DOHH2 (cell line): ENCODE measurements at regions not wholly inside any gene's neighbourhood (a gene's known extent, or its start where the extent isn't known, plus 50 kb on each side); places are given as distances from the start of the nearest gene placed in this dataset.
"Not testable (repeated sequence)": the region's sequence is repeated elsewhere in the genome, so short reads cannot be mapped to it uniquely, and the experiment has no call there.

Experiments
- H3F3A ChIP-seq: fragments of 200-600 bp; sonication (generic), shearing (Covaris generic); 2 replicates; pipeline ENCODE4 v1.6.0; 2016; ENCODE audit warnings: antibody characterized with exemption, mild to moderate bottlenecking; ENCODE audit not compliant: control insufficient read depth, insufficient read depth
- H3K27ac ChIP-seq: fragments of 200-600 bp; sonication (generic); 2 replicates; pipeline ENCODE4 v1.5.1; 2014; ENCODE audit warnings: low read depth, mild to moderate bottlenecking, low read length, moderate library complexity
- H3K27me3 ChIP-seq: fragments of 200-600 bp; sonication (generic); 2 replicates; pipeline ENCODE4 v1.6.1; 2014; ENCODE audit warnings: mild to moderate bottlenecking, low read length, mixed read lengths; ENCODE audit not compliant: control insufficient read depth
- H3K36me3 ChIP-seq: fragments of 200-600 bp; sonication (generic); 2 replicates; pipeline ENCODE4 v1.6.1; 2014; ENCODE audit warnings: mild to moderate bottlenecking, low read length, moderate library complexity, mixed read lengths; ENCODE audit not compliant: control insufficient read depth
- H3K4me1 ChIP-seq: fragments of 200-600 bp; sonication (generic); 2 replicates; pipeline ENCODE4 v1.6.1; 2014; ENCODE audit warnings: mild to moderate bottlenecking, low read length, mixed read lengths; ENCODE audit not compliant: control insufficient read depth
- H3K4me2 ChIP-seq: fragments of 200-600 bp; sonication (generic); 2 replicates; pipeline ENCODE4 v1.6.0; 2014; ENCODE audit warnings: mild to moderate bottlenecking, low read length, moderate library complexity
- H3K4me3 ChIP-seq: fragments of 200-600 bp; sonication (generic); 2 replicates; pipeline ENCODE4 v1.5.1; 2014; ENCODE audit warnings: mild to moderate bottlenecking, low read length, mixed read lengths
- H3K79me2 ChIP-seq: fragments of 200-600 bp; sonication (generic); 2 replicates; pipeline ENCODE4 v1.6.1; 2014; ENCODE audit warnings: mild to moderate bottlenecking, low read length, mixed read lengths; ENCODE audit not compliant: control insufficient read depth
- H3K9me2 ChIP-seq: fragments of 200-600 bp; sonication (generic); replicated peaks from 2 replicates; pipeline ENCODE4 v1.6.1; 2014; ENCODE audit warnings: mild to moderate bottlenecking, low read length, mixed read lengths; ENCODE audit not compliant: control insufficient read depth
- H3K9me3 ChIP-seq: fragments of 200-600 bp; sonication (generic); 2 replicates; pipeline ENCODE4 v1.6.1; 2014; ENCODE audit warnings: antibody characterized with exemption, low read length, mixed read lengths; ENCODE audit not compliant: control insufficient read depth, insufficient read depth
- H4K20me1 ChIP-seq: fragments of 200-600 bp; sonication (generic); 2 replicates; pipeline ENCODE4 v1.6.0; 2014; ENCODE audit warnings: low read depth, mild to moderate bottlenecking, antibody characterized with exemption, low read length, moderate library complexity; ENCODE audit not compliant: control insufficient read depth, insufficient read depth
- CTCF ChIP-seq: fragments of 200-600 bp; sonication (generic); IDR thresholded peaks from one replicate; pipeline ENCODE4 v1.5.1; 2014; ENCODE audit warnings: antibody characterized with exemption, mild to moderate bottlenecking, low read depth, low read length; ENCODE audit not compliant: poor library complexity, severe bottlenecking
- EZH2phosphoT487 ChIP-seq: fragments of 200-600 bp; sonication (generic); IDR thresholded peaks from 2 replicates; pipeline ENCODE4 v1.6.1; 2017; ENCODE audit warnings: borderline replicate concordance, mild to moderate bottlenecking, antibody characterized with exemption, low read length, moderate library complexity, mixed read lengths

- Histone ChIP-seq H3K27ac (no peak overlapping the region), H4K20me1 (no peaks in the 10 kb centered on the region), H3F3A (no peaks in the 10 kb centered on the region), H3K9me3 (no peaks in the 10 kb centered on the region; the same call in 1 of the 2 replicates), H3K36me3 (no peaks in the 10 kb centered on the region), H3K4me2 (no peak overlapping the region), H3K27me3 (no peaks in the 10 kb centered on the region), H3K4me1 (no peaks in the 10 kb centered on the region), H3K79me2 (no peaks in the 10 kb centered on the region), H3K9me2 (no peaks in the 10 kb centered on the region), H3K4me3 (no peak overlapping the region)
- no peak for TF ChIP-seq EZH2phosphoT487
Measured at GRCh38 chr3:154926721-154927120, 153.4 kb upstream of the MME start.

- no peaks in the 10 kb centered on the region for H3K4me1 ChIP-seq
Measured at GRCh38 chr3:154921351-154921750, 158.8 kb upstream of the MME start.

GRCh38 chr3:154919226-154919625, 160.9 kb upstream of the MME start:
- Histone ChIP-seq H3K4me1 (no peaks in the 10 kb centered on the region), H3F3A (no peaks in the 10 kb centered on the region), H3K9me2 (no peaks in the 10 kb centered on the region), H3K36me3 (no peaks in the 10 kb centered on the region), H3K9me3 (peaks cover 14% of the 10 kb centered on the region), H3K4me3 (no peak overlapping the region), H3K79me2 (no peaks in the 10 kb centered on the region), H3K4me2 (no peak overlapping the region), H4K20me1 (no peaks in the 10 kb centered on the region), H3K27me3 (no peaks in the 10 kb centered on the region), H3K27ac (no peak overlapping the region)
- TF ChIP-seq CTCF (no peak), EZH2phosphoT487 (no peak)

More at GRCh38 chr3:154921351-154921750, 158.8 kb upstream of the MME start:
- Histone ChIP-seq H3K27ac (no peak overlapping the region), H4K20me1 (no peaks in the 10 kb centered on the region), H3K79me2 (no peaks in the 10 kb centered on the region), H3K4me3 (no peak overlapping the region), H3K27me3 (no peaks in the 10 kb centered on the region), H3K4me2 (no peak overlapping the region), H3F3A (no peaks in the 10 kb centered on the region), H3K9me2 (no peaks in the 10 kb centered on the region), H3K36me3 (no peaks in the 10 kb centered on the region), H3K9me3 (peaks cover 14% of the 10 kb centered on the region)
- no peak for TF ChIP-seq EZH2phosphoT487
- TF ChIP-seq CTCF, result no peak

GRCh38 chr3:154904328-154904727, 175.8 kb upstream of the MME start:
- no peaks in the 10 kb centered on the region for H3K79me2 ChIP-seq
- H3K9me3 ChIP-seq, result no peaks in the 10 kb centered on the region
- H3K27ac ChIP-seq, result no peak overlapping the region
- peaks cover 11% of the 10 kb centered on the region for H3K4me1 ChIP-seq
- peak overlapping the region; percentile 1; the same call in 1 of the 2 replicates for H3K4me2 ChIP-seq
- no peaks in the 10 kb centered on the region for H4K20me1 ChIP-seq
- TF ChIP-seq CTCF (peak; percentile 62), EZH2phosphoT487 (no peak)
- no peak overlapping the region for H3K4me3 ChIP-seq
- no peaks in the 10 kb centered on the region for H3F3A ChIP-seq
- H3K27me3 ChIP-seq, result no peaks in the 10 kb centered on the region
- H3K36me3 ChIP-seq, result no peaks in the 10 kb centered on the region
- H3K9me2 ChIP-seq, result no peaks in the 10 kb centered on the region

GRCh38 chr3:154902495-154902894, 177.6 kb upstream of the MME start:
- H3K27ac ChIP-seq, H3K36me3 ChIP-seq, H3F3A ChIP-seq: not testable (repeated sequence)

More at GRCh38 chr3:154902495-154902894, 177.6 kb upstream of the MME start:
- H3K4me1 ChIP-seq, result peaks cover 11% of the 10 kb centered on the region
- not testable (repeated sequence) for H4K20me1 ChIP-seq, H3K9me3 ChIP-seq, H3K79me2 ChIP-seq, H3K27me3 ChIP-seq, H3K4me2 ChIP-seq, H3K9me2 ChIP-seq, H3K4me3 ChIP-seq
